ENCODE measurements at regions not wholly inside any gene's neighbourhood (a gene's known extent, or its start where the extent isn't known, plus 50 kb on each side); places are given as distances from the start of the nearest gene placed in this dataset.

DNA sequence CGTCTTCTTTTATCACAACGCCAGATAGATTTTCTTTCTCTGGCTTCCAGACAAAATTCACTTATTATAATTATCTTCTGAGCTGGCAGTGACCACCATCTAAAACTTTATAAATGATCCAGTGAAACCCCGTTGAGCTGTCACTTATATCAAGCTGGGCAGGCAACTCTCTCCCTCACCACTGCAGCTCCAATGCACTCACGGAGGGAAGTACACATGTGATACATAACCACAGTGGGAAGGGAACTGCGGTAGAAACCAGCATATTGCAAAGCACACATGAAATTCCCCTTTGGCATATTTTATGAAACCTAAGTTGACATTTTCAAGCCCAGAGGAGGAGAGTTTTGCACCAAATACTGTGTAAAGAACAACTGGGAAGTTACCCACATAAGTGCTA lies 536.9 kb downstream of the HACE1 start (continued):
- no peak for TF ChIP-seq ZSCAN30 (CRISPR knock-in tag; IDR thresholded peaks at IDR 0.05)

DNA sequence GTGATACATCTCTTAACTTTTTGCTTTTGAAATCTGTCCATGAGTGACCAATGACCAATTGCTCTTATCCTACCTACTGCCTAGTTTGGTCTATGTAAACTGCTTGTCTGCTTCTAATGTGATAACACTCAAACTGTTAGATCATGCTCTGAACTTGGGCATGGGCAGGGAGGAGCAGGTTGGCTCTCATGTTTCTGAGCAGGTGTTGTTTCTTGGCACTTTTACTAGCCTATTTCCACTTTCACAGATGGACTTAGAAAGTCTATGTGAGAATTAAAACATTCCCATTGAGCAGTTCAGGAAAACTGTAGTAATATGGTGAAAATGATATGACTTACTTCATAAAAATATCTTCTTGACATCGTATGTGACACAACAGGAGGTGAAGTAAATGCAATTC lies 538.4 kb downstream of the HACE1 start:
- H2AFZ ChIP-seq (ENCODE audit: low read length) = no peak overlapping the region
- ChIA-PET CTCF (ENCODE audit: low intra/inter-chr PET ratio, low total read pairs) (no interaction called here), POLR2A (no interaction called here)
- intact Hi-C loops (cut with micrococcal nuclease; ENCODE audit: unreplicated experiment) (no loop called here), in situ Hi-C loops (cut with HindIII; ENCODE audit: extremely low pct_ligation_motif_present, low pct_unique_long_range_greater_than_20kb) (no loop called here)
- no peaks in the 10 kb centered on the region for H3K4me1 ChIP-seq (ENCODE audit: insufficient read depth, low read length)
- no peaks in the 10 kb centered on the region for H3K79me2 ChIP-seq (ENCODE audit: insufficient read depth, low read length)
- H3K27me3 ChIP-seq (ENCODE audit: control insufficient read depth in 1 of 2, insufficient read depth in 2 of 2, low read length in 2 of 2) = no peaks in the 10 kb centered on the region
- H3K9ac ChIP-seq (ENCODE audit: insufficient read depth, low read depth, low read length) = no peak overlapping the region
- no peaks in the 10 kb centered on the region for H4K20me1 ChIP-seq (ENCODE audit: insufficient read depth, low read length)
- H3K4me3 ChIP-seq (replicated peaks in 1 of 3; ENCODE audit: insufficient read depth in 1 of 3, low read depth in 2 of 3, low read length in 3 of 3) = no peak overlapping the region
- H3K27ac ChIP-seq (ENCODE audit: extremely low read length, insufficient read depth, low read length) = no peak overlapping the region
- FAIRE-seq (no peak), DNase-seq (ENCODE audit: low spot score) (no peak), ATAC-seq (no peak)
- no peaks in the 10 kb centered on the region for H3K9me3 ChIP-seq (ENCODE audit: low read length)
- no TSS peak for BruUV-seq (replicated peaks)
- H3K36me3 ChIP-seq (replicated peaks in 1 of 2; ENCODE audit: control insufficient read depth in 1 of 2, insufficient read depth in 2 of 2, low read length in 2 of 2) = no peaks in the 10 kb centered on the region
- no peak overlapping the region for H3K4me2 ChIP-seq (ENCODE audit: low read depth, low read length)
- no peak for TF ChIP-seq ZBTB8A (CRISPR knock-in tag; IDR thresholded peaks at IDR 0.05; ENCODE audit: borderline replicate concordance, low read depth)
- TF ChIP-seq, protein P1, sequence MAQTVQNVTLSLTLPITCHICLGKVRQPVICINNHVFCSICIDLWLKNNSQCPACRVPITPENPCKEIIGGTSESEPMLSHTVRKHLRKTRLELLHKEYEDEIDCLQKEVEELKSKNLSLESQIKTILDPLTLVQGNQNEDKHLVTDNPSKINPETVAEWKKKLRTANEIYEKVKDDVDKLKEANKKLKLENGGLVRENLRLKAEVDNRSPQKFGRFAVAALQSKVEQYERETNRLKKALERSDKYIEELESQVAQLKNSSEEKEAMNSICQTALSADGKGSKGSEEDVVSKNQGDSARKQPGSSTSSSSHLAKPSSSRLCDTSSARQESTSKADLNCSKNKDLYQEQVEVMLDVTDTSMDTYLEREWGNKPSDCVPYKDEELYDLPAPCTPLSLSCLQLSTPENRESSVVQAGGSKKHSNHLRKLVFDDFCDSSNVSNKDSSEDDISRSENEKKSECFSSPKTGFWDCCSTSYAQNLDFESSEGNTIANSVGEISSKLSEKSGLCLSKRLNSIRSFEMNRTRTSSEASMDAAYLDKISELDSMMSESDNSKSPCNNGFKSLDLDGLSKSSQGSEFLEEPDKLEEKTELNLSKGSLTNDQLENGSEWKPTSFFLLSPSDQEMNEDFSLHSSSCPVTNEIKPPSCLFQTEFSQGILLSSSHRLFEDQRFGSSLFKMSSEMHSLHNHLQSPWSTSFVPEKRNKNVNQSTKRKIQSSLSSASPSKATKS (CRISPR knock-in tag; IDR thresholded peaks at IDR 0.05) = no peak
- TF ChIP-seq ZNF143 (CRISPR knock-in tag; IDR thresholded peaks at IDR 0.05) = no peak
- TF ChIP-seq ZNF224 (CRISPR knock-in tag; IDR thresholded peaks at IDR 0.05) = no peak
- no peak for TF ChIP-seq ZNF510 (CRISPR knock-in tag; IDR thresholded peaks at IDR 0.05; ENCODE audit: low read depth)
- TF ChIP-seq CHD2 (IDR thresholded peaks at IDR 0.05; ENCODE audit: low read depth, low read length) = no peak
- no peak for TF ChIP-seq ZNF616 (CRISPR knock-in tag; IDR thresholded peaks at IDR 0.05; ENCODE audit: low read depth)
- TF ChIP-seq ZNF180 (CRISPR knock-in tag; IDR thresholded peaks at IDR 0.05; ENCODE audit: borderline replicate concordance, low read depth) = no peak
- no peak for TF ChIP-seq GATAD1 (CRISPR knock-in tag; IDR thresholded peaks at IDR 0.05)
- no peak for TF ChIP-seq YEATS4 (CRISPR knock-in tag; IDR thresholded peaks at IDR 0.05; ENCODE audit: borderline replicate concordance)
- TF ChIP-seq, protein P2, sequence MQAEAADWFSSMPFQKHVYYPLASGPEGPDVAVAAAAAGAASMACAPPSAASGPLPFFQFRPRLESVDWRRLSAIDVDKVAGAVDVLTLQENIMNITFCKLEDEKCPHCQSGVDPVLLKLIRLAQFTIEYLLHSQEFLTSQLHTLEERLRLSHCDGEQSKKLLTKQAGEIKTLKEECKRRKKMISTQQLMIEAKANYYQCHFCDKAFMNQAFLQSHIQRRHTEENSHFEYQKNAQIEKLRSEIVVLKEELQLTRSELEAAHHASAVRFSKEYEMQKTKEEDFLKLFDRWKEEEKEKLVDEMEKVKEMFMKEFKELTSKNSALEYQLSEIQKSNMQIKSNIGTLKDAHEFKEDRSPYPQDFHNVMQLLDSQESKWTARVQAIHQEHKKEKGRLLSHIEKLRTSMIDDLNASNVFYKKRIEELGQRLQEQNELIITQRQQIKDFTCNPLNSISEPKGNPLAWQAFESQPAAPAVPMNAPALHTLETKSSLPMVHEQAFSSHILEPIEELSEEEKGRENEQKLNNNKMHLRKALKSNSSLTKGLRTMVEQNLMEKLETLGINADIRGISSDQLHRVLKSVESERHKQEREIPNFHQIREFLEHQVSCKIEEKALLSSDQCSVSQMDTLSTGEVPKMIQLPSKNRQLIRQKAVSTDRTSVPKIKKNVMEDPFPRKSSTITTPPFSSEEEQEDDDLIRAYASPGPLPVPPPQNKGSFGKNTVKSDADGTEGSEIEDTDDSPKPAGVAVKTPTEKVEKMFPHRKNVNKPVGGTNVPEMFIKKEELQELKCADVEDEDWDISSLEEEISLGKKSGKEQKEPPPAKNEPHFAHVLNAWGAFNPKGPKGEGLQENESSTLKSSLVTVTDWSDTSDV (CRISPR knock-in tag; IDR thresholded peaks at IDR 0.05) = no peak
- TF ChIP-seq ATRX (CRISPR knock-in tag; IDR thresholded peaks at IDR 0.05; ENCODE audit: borderline replicate concordance) = no peak
- TF ChIP-seq ZMYM3 (CRISPR knock-in tag; IDR thresholded peaks at IDR 0.05) = no peak
- TF ChIP-seq PLRG1 (conservative IDR thresholded peaks at IDR 0.05) = no peak
- TF ChIP-seq ZNF354B (CRISPR knock-in tag; IDR thresholded peaks at IDR 0.05) = no peak
- TF ChIP-seq ZNF839 (CRISPR knock-in tag; IDR thresholded peaks at IDR 0.05; ENCODE audit: borderline replicate concordance) = no peak
- no peak for TF ChIP-seq ZFY (CRISPR knock-in tag; IDR thresholded peaks at IDR 0.05)
- TF ChIP-seq MXI1 (IDR thresholded peaks at IDR 0.05; ENCODE audit: borderline replicate concordance, low read depth, low read length) = no peak
- no peak for TF ChIP-seq ZNF225 (CRISPR knock-in tag; IDR thresholded peaks at IDR 0.05)
- TF ChIP-seq PHF20 (CRISPR knock-in tag; IDR thresholded peaks at IDR 0.05) = no peak
- 0% methylated on average over 1 of the region's 1 CpG for WGBS (ENCODE audit: low lambda C conversion rate)

All from HepG2 (cell line).